B cell (primary cell): ENCODE measurements at regions not wholly inside any gene's neighbourhood (a gene's known extent, or its start where the extent isn't known, plus 50 kb on each side); places are given as distances from the start of the nearest gene placed in this dataset.

Experiments used
- ATAC-seq: fragments of 200-7000 bp; cut with Tn5 transposase; one replicate; pipeline ENCODE4 v1.10.0; 2021; ENCODE audit warnings: low read depth, mild to moderate bottlenecking, moderate number of reproducible peaks, moderate library complexity
- CTCF ChIA-PET: fragments of 350-600 bp; sonication (Branson Sonifier 250); formaldehyde crosslinking; loops from one replicate; lab custom pipeline; 2021; ENCODE audit warnings: antibody characterized with exemption, inconsistent platforms; lab: Charles Lee
- POLR2A ChIA-PET: fragments of 350-600 bp; sonication (Branson Sonifier 250); formaldehyde crosslinking; loops from one replicate; lab custom pipeline; 2021; ENCODE audit warnings: antibody characterized with exemption; lab: Charles Lee
- DNase-seq: peaks from one replicate; pipeline ENCODE4 v3.0.0; 2013
- H2AFZ ChIP-seq: 2 replicates; pipeline ENCODE4 v1.6.1; 2012; ENCODE audit warnings: mild to moderate bottlenecking, low read depth, low read length; ENCODE audit not compliant: insufficient read depth, poor library complexity, severe bottlenecking
- H3K27ac ChIP-seq, 2 donors: 1 replicate in 1 of 2; 2 replicates in 1 of 2; pipeline ENCODE4 v1.5.1; 2012 to 2013; ENCODE audit warnings: low read length in 2 of 2, mild to moderate bottlenecking in 2 of 2, moderate library complexity in 1 of 2
- H3K27me3 ChIP-seq, 4 experiments: fragments of 200-600 bp in 1 of 4; sonication (generic) in 1 of 4; replicated peaks in 1 of 4; 1 replicate in 2 of 4; 2 replicates in 2 of 4; pipeline versions ENCODE4 v1.6.1 to v1.7.0; 2013 to 2016; ENCODE audit warnings: low read length in 3 of 4, mild to moderate bottlenecking in 2 of 4, mixed read lengths in 1 of 4, moderate library complexity in 1 of 4; ENCODE audit not compliant: insufficient read depth in 4 of 4, control insufficient read depth in 3 of 4; ENCODE audit errors: control extremely low read depth in 1 of 4
- H3K36me3 ChIP-seq, 2 experiments: replicated peaks in 1 of 2; 1 replicate in 1 of 2; 2 replicates in 1 of 2; pipeline versions ENCODE4 v1.6.1 to v1.7.1; 2013; ENCODE audit warnings: low read length in 1 of 2; ENCODE audit not compliant: insufficient read depth in 2 of 2, control insufficient read depth in 1 of 2; ENCODE audit errors: control extremely low read depth in 1 of 2, extremely low read depth in 1 of 2
- H3K4me1 ChIP-seq, 2 donors: fragments of 200-600 bp in 1 of 2; sonication (generic) in 1 of 2; 1 replicate in 1 of 2; 2 replicates in 1 of 2; pipeline versions ENCODE4 v1.5.1 to v1.6.1; 2013 to 2017; ENCODE audit warnings: low read length in 2 of 2; ENCODE audit not compliant: control insufficient read depth in 2 of 2, insufficient read depth in 2 of 2
- H3K4me2 ChIP-seq: replicated peaks from 2 replicates; pipeline ENCODE3; 2012; ENCODE audit warnings: mild to moderate bottlenecking, low read depth, low read length; ENCODE audit not compliant: poor library complexity, severe bottlenecking
- H3K4me3 ChIP-seq, 5 experiments: fragments of 200-600 bp in 1 of 5; sonication (generic) in 1 of 5; 1 replicate in 3 of 5; 2 replicates in 2 of 5; pipeline versions ENCODE4 v1.5.1 to v1.7.0; 2011 to 2016; ENCODE audit warnings: low read length in 4 of 5, mild to moderate bottlenecking in 4 of 5, low read depth in 2 of 5, control low read depth in 1 of 5, moderate library complexity in 1 of 5; ENCODE audit not compliant: insufficient read depth in 1 of 5; ENCODE audit errors: control extremely low read depth in 1 of 5, extremely low read depth in 1 of 5
- H3K79me2 ChIP-seq: fragments of 200-600 bp; sonication (generic); one replicate; pipeline ENCODE4 v1.6.0; 2016; ENCODE audit warnings: low read length; ENCODE audit not compliant: control insufficient read depth, insufficient read depth
- H3K9ac ChIP-seq: fragments of 200-600 bp; sonication (generic); 2 replicates; pipeline ENCODE4 v1.6.1; 2017; ENCODE audit warnings: mild to moderate bottlenecking, low read length, moderate library complexity
- H3K9me3 ChIP-seq, 3 donors: one replicate each; pipeline versions ENCODE4 v1.6.1 to v1.7.1; 2013; ENCODE audit warnings: low read length in 2 of 3; ENCODE audit not compliant: control insufficient read depth in 2 of 3, insufficient read depth in 1 of 3; ENCODE audit errors: control extremely low read depth in 1 of 3
- H4K20me1 ChIP-seq: 2 replicates; pipeline ENCODE4 v1.6.0; 2012; ENCODE audit warnings: mild to moderate bottlenecking, low read length; ENCODE audit not compliant: insufficient read depth, control insufficient read depth, poor library complexity, severe bottlenecking
- H3K27ac Mint-ChIP-seq: one replicate; pipeline ENCODE4 v1.8.0; 2021; ENCODE audit warnings: mixed read lengths
- H3K27me3 Mint-ChIP-seq: one replicate; pipeline ENCODE4 v1.8.0; 2021; ENCODE audit warnings: mixed read lengths
- H3K4me1 Mint-ChIP-seq: one replicate; pipeline ENCODE4 v1.8.0; 2021; ENCODE audit warnings: mixed read lengths
- H3K4me3 Mint-ChIP-seq: one replicate; pipeline ENCODE4 v1.8.0; 2021; ENCODE audit warnings: mixed read lengths
- H3K9me3 Mint-ChIP-seq: one replicate; pipeline ENCODE4 v1.8.0; 2022; ENCODE audit warnings: mixed read lengths; ENCODE audit not compliant: insufficient read depth
- EZH2 ChIP-seq: IDR thresholded peaks from 2 replicates; pipeline ENCODE4 v1.6.1; 2012; ENCODE audit warnings: borderline replicate concordance, low read depth, mild to moderate bottlenecking, moderate library complexity, low read length; ENCODE audit not compliant: insufficient read depth, poor library complexity, severe bottlenecking
- WGBS: methylation state at CpG from one replicate; pipeline ENCODE4 v1.1.5; 2013; ENCODE audit warnings: missing lambda C conversion rate; ENCODE audit not compliant: insufficient coverage; 5-methylcytosine and 5-hydroxymethylcytosine counted together
- intact Hi-C: fragments of 100-400 bp; cut with micrococcal nuclease; formaldehyde crosslinking; loops from one replicate; pipeline ENCODE4 v1.10.0; 2022
- TF ChIP-seq, protein P1 (sequence below): fragments of 200-600 bp; IDR thresholded peaks from one replicate; pipeline ENCODE4 v1.8.0; 2022; ENCODE audit warnings: antibody characterized with exemption, mild to moderate bottlenecking

DNA sequence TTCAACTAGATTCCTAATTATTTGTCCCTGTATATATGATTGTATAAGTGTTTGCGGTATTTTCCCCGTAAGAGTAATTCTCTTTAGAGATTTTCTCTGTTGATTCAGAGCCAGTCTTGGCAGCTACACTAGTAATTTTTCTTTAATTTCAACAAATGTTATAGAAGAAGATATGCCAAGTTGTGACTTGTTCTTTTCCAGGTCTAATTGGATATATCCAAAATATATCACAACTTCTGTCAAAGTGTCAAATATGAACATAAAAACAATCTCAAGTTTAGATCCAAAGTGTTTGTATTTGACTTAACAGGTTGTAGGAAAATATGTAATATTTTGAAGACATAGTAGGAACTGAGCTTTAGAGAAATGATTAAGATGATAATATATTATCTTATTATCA is 733.9 kb upstream of the SLITRK5 start:
- no peak overlapping the region for H3K9ac ChIP-seq
- H3K27ac Mint-ChIP-seq, result no peak overlapping the region
- intact Hi-C loops, result no loop called here
- CTCF ChIA-PET, result no interaction called here
- H3K4me2 ChIP-seq, result no peak overlapping the region
- no peaks in the 10 kb centered on the region for H3K79me2 ChIP-seq
- no peaks in the 10 kb centered on the region for H3K27me3 ChIP-seq
- POLR2A ChIA-PET, result no interaction called here
- no peak for ATAC-seq
- DNase-seq, result no peak
- no peak overlapping the region for H3K27ac ChIP-seq
- no peak overlapping the region for H3K4me3 Mint-ChIP-seq
- no peaks in the 10 kb centered on the region for H3K4me1 ChIP-seq
- H3K9me3 Mint-ChIP-seq, result no peaks in the 10 kb centered on the region
- H3K36me3 ChIP-seq, result no peaks in the 10 kb centered on the region
- no peaks in the 10 kb centered on the region for H3K4me1 Mint-ChIP-seq
- no peaks in the 10 kb centered on the region for H4K20me1 ChIP-seq
- H2AFZ ChIP-seq, result no peak overlapping the region
- no peak for TF ChIP-seq EZH2
- TF ChIP-seq, protein P1, sequence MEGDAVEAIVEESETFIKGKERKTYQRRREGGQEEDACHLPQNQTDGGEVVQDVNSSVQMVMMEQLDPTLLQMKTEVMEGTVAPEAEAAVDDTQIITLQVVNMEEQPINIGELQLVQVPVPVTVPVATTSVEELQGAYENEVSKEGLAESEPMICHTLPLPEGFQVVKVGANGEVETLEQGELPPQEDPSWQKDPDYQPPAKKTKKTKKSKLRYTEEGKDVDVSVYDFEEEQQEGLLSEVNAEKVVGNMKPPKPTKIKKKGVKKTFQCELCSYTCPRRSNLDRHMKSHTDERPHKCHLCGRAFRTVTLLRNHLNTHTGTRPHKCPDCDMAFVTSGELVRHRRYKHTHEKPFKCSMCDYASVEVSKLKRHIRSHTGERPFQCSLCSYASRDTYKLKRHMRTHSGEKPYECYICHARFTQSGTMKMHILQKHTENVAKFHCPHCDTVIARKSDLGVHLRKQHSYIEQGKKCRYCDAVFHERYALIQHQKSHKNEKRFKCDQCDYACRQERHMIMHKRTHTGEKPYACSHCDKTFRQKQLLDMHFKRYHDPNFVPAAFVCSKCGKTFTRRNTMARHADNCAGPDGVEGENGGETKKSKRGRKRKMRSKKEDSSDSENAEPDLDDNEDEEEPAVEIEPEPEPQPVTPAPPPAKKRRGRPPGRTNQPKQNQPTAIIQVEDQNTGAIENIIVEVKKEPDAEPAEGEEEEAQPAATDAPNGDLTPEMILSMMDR, result no peak
- H3K27me3 Mint-ChIP-seq, result no peaks in the 10 kb centered on the region
- H3K4me3 ChIP-seq, result no peak overlapping the region
- WGBS, result no CpG with 5 or more reads among the region's 2 CpGs
- H3K9me3 ChIP-seq, result no peaks in the 10 kb centered on the region

DNA sequence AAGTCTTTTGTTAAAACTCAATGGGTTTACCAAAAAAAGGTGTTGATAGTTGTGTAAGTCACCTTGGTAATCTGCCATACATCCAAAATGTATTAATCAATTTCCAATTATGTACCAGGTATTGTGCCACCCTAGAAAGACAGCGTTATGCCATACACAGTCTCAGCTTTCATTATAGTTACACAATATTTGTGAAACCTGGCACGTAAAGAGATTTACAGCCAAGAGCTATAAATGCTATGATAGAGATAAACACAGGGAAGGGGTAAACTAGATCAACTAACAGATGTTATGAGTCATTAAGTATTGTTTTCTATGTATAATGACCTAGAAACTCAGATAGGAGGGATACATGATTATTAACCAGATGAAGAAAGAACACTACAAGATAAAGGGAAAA is 725.6 kb upstream of the SLITRK5 start:
- H3K27ac Mint-ChIP-seq, result no peak overlapping the region
- ATAC-seq (no peak), DNase-seq (no peak)
- no peak overlapping the region for H2AFZ ChIP-seq
- peaks cover 0 to 4% (median 0%) of the 10 kb centered on the region in 3 donors for H3K9me3 ChIP-seq
- H3K9ac ChIP-seq, result no peak overlapping the region
- H3K79me2 ChIP-seq, result no peaks in the 10 kb centered on the region
- H3K4me2 ChIP-seq, result no peak overlapping the region
- POLR2A ChIA-PET, result no interaction called here
- no peaks in the 10 kb centered on the region for H3K4me1 Mint-ChIP-seq
- H3K36me3 ChIP-seq, result no peaks in the 10 kb centered on the region
- CTCF ChIA-PET, result no interaction called here
- no peak overlapping the region for H3K4me3 ChIP-seq
- no peaks in the 10 kb centered on the region for H3K4me1 ChIP-seq
- H3K27me3 ChIP-seq, result no peaks in the 10 kb centered on the region
- H3K27me3 Mint-ChIP-seq, result no peaks in the 10 kb centered on the region
- intact Hi-C loops, result no loop called here
- no peak overlapping the region for H3K27ac ChIP-seq
- H4K20me1 ChIP-seq, result no peaks in the 10 kb centered on the region
- no peaks in the 10 kb centered on the region for H3K9me3 Mint-ChIP-seq
- no CpG with 5 or more reads among the region's 2 CpGs for WGBS
- no peak overlapping the region for H3K4me3 Mint-ChIP-seq
- no peak for TF ChIP-seq EZH2
- TF ChIP-seq, protein P1, result no peak
